SIG-M5 treated with dmso at 0.1 percent for 504 hours (cell line): ENCODE measurements at regions not wholly inside any gene's neighbourhood (a gene's known extent, or its start where the extent isn't known, plus 50 kb on each side); places are given as distances from the start of the nearest gene placed in this dataset.
"Not testable (repeated sequence)": the region's sequence is repeated elsewhere in the genome, so short reads cannot be mapped to it uniquely, and the experiment has no call there.

Experiments
- DNase-seq: peaks from one replicate; lab custom pipeline; 2025; ENCODE audit not compliant: unreplicated experiment; lab: John Stamatoyannopoulos, UW

DNA sequence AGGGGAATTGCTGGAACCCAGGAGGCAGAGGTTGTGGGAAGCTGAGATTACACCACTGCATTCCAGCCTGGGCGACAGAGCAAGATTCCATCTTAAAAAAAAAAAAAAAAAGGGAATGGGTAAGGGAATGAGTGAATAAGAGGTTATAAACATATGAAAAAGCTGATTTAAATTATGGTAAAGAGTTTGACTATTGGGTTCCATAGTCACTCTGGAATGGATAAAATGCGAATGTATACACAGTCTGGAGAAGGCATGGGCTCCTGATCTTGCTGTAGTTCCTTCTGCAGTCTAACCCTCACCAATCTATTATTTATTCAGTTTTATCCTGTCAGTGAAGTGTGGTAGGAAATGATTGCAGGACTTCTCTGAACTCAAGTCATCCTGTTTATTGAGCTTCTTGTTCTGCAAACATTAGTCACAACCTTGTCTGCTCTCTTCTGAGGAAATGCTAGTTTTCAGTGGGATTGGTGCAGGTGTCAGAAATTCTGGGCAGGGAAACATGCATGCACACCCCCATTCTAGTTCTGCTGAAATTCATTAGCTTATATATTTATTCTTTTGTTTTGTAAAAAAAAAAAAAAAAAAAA, 190.9 kb upstream of the CFAP20DC start:
- no peak for DNase-seq

DNA sequence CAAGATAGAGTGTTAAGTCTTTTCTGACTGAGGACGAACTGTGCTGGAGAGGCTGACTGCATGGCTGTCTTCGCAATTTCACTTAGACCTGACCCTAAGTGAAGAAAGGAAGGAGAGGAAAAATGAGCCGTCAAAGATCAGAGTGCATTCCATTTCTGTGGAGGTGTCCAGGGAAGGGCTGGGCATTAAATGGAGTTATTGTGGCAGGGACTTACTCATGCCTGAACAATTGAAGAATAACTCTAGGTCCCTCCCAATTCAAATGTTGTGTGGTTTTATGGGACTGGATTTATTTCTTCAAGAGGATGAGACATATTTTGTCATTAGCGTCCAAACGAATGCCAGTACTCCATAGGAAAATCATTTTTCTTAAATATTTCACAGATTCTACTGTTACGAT, 187.3 kb upstream of the CFAP20DC start:
- no peak for DNase-seq

DNA sequence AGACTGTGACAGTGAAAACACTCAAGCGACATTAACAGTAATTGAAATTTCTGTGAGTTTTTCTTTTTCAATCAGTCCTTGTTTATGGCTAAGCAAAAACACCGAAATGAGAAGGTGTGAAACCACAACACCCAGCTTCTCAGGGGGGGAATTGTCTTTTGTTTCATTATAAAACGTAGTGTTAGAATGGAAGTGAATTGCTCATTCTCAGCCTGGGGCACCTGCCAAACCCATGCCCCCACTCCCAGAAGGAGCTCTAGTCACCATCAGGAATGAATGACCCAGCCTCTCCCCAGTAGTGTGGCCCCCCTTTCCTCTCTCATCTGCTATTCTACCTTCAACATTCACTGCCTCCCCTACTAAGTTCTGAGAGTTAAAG, 185.8 kb upstream of the CFAP20DC start:
- DNase-seq = no peak

DNA sequence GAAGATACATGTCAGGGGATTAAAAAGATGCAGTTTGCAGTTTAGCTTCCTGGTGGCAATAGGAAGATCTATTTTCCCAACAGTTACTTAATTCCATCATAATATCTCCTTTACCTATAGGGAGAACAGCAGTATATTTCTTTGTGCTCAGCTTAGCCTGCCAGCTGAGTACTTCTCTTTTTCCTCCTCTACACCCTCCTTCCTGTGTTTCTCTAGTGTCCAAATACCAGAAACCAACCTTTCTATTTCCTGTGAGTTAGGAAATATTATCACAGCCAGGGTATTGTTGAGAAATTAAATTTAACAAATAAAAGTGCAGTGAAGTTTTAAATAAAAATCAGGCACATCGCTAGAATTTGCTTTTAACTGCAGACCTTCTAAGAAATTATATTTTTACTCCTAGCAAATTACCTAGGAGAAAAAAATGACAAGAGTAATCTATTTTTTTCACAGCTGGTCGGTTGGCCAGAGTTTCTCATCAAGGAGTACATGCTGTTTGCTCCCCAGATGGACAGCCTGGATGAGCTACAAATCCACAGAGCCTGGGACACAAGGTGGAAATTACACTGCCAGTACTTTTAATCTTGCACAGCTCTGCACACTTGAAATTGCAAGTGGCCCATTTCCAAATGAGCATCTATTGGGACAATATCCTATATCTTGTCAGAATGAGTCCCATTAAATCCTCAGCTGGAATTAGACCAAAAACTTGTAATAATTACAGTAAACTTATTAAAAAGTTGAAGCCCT, 185.2 kb upstream of the CFAP20DC start:
- no peak for DNase-seq

DNA sequence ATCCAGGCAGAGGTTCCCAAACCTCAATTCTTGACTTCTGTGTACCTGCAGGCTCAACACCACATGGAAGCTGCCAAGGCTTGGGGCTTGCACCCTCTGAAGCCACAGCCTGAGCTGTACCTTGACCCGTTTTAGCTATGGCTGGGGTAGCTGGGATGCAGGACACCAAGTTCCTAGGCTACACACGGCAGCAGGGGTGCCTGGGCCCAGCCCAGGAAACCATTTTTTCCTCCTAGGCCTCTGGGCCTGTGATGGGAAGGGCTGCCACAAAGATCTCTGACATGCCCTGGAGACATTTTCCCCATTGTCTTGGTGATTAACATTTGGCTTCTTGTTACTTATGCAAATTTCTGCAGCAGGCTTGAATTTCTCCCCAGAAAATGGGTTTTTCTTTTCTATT, 180.6 kb upstream of the CFAP20DC start:
- not testable (repeated sequence) for DNase-seq

DNA sequence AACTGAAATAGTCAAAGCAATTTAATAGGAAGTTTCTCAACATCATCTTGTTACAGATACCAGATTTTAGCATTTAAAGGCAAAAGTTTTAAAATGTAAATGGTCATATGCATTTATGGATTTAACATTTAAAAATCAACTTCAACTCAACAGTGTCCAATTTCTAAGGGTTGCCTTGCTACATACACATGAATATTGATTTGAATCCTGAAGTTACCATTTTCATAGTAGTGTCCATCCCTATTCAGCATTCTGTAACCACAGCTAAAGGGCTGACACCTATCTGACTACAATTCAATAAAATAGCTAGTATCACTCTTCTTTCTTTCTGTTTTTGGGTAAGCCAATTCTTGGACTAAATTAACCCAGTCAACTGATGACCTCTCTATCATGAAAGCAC, 164.0 kb upstream of the CFAP20DC start:
- DNase-seq = no peak

DNA sequence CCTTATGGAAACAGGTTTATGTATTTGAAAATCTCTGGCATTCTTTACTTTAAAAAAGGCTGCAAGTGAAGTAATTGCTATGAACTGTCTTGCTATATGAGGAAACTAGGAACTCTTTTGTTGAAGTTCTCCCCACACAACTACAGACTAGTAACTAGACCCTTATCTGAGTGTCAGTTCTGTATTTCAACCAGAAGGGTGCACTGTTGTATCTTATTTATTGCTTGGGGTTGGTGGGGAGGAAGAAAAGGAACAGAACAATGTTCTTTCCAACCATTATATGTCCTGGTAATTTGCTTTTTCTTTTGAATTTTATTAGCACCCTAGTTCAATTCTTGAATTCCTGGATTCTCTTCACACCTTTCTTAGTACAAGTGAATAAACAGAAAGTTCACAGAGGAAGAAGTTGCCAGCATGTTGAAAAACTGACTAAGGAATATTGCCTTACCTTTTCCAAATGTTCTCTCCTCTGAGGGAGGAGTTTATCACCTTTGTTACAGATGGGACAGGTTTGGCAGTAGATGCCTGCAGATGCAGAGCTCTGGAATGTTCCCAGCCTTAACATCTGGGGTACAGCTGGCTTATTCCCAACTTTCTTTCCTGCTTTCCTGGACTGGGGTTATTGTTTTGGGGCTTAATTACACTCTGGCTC, 162.4 kb upstream of the CFAP20DC start:
- peak; percentile 48 for DNase-seq

DNA sequence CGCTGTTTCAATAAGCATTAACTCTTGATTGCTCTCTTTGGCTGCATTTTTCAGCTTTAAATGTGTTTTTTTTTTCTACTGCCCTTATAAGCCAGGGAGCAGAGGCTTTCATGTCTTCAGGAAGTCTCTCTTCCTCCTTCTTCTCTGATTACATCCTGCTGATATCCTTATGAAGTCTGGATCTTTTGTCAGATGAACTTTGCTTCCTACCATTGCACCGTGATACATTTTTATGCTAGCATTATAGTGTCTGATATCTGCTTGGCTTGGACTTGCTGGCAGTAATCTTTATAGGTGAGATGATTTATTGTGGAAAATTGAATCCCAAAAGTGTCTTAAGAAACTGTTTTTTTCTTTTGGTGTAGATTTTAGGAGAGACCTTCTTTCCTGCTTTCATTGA, 160.4 kb upstream of the CFAP20DC start:
- no peak for DNase-seq

DNA sequence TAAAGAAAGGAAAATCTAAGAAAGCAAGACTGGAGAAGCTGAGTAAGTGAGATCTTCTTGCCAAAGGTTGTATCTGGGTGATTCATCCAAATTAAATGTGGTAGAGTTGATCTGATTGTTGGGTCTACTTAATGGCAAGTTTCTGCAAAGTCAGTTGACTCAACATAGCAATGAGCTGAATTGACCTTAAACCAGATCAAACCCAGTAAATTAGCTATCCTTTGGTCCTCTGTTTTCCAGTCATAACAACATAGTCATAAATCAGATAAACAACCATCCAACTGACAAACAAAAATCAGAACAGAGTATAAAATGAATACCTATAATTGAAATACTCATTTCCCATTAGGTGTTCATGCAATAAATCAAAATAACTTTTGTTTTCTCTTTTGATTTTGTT, 142.6 kb upstream of the CFAP20DC start:
- no peak for DNase-seq

DNA sequence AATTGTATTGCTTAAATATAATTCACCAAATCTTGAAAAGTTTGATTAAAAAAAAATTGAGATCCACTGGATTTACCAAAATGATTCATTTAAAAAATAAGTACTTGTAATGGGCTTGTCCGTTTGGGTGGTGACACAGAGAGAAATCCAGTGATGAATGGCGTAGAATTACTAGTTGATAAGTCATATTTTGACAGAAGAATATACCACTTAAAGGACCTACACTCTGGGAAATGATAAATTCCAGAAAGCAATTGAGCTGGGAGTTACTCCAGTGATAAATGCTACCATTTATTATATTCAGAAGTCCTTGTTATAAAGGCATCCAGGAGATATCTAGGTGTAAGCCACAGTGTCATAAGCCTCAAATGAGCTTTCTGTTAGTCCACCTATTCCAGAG, 141.8 kb upstream of the CFAP20DC start:
- DNase-seq = no peak

DNA sequence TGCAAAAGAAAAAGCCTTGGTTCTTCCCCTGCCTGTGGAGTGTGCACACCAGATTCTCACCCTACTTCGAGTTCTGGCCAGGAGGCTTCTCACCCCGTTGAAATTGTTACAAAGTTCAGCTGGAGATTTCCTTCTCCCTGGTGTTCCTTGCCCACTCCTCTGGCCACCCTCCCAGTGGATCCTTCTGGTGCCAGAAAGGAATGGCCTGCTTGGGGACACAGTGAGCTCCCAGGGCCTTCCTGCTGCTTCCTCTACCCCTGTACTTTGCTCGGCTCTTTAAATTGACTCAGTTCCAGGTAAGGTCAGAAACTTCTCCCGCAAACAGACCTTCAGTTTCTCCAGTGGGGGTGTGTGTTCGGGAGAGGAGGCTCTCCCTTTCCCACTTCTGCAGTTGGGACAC, 140.1 kb upstream of the CFAP20DC start:
- no peak for DNase-seq

DNA sequence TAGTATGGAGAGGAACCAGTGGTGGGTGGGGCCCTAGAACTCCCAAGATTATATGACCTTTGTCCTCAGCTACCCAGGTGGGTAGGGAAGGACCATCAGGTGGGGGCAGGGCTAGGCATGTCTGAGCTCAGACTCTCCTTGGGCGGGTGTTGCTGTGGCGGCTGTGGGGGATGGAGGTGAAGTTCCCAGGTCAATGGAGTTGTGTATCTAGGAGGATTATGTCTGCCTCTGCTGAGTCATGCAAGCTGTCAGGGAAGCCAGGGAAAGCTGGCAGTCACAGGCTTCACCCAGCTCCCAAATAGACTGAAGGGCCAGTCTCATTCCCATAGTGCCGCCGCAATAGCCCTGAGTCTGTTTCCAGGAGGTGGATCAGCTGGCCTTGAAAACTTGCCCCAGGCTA, 139.7 kb upstream of the CFAP20DC start:
- no peak for DNase-seq

DNA sequence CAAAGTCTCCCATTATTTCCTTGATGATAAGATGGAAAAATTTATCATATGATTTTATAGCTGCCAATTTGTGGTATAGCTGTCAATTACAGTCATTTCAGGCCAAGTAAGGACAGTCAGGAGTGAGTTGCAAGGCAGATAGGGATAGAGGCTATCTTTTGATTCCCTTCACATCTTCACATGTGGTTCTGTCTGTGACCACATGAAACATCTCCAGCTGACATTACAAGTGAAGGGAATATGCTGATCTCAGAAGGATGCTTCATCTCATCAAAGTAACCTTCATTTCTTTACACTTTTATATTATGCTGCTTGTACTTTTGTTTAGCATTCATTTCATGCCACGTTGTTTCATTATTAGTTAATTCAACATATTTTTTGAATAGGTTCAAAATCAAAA, 136.9 kb upstream of the CFAP20DC start:
- no peak for DNase-seq

DNA sequence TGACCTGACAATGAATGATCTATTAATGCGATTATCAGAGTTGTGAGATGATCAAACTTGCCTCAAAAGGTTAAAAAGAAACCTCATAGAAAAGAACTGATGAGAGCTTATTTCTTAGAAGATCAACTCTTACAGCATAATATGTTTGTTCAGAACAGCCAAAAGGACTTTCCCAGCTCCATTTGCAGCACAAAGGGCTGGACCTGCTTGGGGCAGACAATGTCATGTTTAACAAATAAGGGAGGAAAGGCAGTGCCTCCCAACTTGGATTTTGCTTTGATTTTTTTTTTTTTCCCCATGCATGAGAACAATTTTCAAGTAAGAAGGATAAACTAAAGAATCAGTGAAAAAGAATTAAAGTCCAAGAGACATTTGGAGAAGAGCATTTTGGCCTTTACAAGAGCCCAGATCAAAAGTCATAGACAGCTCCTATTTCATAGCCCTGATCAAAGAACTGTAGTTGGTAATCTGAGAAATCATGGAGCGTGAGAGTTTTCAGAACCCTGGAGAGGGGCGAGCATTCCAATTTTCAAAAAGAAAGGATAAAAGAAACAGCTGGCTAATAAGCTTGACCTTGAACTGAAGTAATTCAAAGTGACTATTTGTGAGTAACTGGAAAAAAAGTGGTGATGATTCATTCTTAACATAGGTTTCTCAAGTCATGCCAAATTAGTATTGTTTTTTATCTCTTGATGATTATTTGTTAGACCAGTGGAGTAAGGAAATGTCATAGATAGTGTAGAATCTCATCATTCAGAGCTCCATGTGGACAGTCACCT, 136.0 kb upstream of the CFAP20DC start:
- DNase-seq = no peak

DNA sequence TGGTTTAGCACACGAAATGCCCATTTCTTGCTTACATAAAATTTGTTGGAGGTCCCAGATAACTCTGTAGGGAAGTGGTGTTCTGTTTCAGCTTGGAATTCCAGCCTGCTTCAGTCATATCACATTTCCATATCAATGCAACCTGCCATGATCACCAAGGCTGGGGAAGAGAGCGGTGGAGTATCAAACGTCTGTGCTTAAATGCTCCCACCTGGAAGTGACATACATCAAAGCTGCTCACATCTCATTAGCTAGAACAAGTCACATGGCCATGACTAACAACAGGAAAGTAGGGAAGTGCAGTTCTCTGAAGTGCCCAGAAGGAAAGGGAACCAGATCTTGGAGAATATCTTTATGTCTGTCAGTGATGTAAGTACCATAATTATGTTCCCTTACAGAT, 130.2 kb upstream of the CFAP20DC start:
- no peak for DNase-seq

DNA sequence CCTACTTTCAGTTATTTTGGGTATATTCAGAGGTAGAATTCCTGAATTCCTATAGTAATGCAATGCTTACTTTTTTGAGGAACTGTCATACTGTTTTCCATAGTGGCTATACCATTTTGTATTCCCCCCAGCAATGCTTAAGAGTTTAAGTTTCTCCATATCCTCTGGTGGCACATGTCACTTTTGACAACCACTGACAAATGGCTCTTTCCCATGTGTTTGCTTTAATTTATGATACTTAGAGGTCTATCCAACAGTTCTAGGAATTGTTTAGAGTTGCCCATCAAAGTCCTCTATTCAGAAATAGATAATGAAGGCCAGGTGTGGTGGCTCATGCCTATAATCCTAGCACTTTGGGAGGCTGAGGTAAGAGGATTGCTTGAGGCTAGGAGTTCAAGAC, 128.9 kb upstream of the CFAP20DC start:
- no peak for DNase-seq

DNA sequence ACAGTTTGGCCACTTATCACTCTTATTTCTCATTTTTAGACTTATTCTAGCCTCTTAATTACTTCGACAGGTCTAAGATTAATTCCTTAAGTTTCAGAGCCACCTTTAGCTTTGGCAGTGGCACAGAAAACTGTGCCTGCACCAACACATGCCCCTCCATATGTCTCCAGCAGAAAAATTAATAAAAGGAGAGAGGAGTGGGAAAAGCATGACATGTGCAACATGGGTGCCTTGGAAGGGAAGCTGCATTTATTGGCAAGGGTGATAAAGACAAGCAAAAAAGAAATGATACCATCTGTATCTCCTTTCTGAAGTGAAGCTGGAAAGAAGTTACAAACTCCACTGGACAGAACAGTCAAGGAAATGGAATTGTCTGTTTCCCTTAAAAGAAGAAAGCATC, 121.7 kb upstream of the CFAP20DC start:
- DNase-seq = no peak

DNA sequence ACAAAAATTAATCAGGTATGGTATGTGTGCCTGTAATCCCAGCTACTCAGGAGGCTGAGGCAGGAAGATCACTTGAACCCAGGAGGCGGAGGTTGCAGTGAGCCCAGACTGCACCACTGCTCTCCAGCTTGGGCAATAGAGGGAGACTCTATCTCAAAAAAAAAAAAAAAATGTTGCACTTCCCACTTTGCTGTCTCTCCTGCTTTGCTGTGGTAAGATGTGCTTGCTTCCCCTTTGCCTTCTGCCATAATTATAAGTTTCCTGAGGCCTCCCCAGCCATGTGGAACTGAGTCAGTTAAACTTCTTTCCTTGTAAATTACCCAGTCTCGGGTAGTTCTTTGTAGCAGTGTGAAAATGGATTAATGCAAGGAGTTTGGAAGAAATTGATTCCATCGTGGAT, 120.3 kb upstream of the CFAP20DC start:
- not testable (repeated sequence) for DNase-seq

DNA sequence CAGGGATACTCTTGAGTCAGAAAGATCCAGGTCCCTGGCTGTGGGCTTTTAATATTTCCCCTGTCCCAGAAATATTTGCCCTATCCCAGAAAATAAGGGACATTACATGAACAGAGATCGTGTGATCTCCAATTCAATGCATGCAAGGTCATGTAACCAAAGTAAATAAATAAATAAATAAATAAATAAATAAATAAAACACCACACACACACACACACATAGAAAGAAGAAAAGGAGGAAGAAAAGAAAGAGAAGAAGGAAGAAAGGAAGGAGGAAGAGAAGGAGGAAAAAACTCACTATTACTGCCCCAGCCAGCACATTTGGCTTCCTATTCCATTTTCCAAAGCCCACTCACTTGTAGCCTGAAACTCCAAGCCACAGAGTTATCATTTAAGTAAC, 117.9 kb upstream of the CFAP20DC start:
- DNase-seq = no peak

DNA sequence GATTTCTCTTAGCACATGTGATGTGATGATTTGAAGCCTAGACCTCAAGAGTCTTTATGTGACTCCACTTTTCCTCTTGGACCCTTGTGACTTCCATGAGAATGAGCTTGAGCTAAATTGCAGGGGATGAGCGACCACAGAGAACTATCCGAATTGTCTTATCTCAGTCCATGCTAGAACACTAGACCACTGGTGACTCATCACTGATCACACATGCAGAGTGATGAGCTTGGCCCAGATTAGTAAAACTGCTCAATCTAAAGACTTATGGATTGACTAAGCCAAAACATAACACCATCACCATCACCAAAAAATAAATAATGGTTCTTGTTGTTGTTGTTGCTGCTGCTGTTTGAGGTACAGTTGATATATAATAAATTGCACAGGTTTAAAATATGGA, 114.1 kb upstream of the CFAP20DC start:
- no peak for DNase-seq

DNA sequence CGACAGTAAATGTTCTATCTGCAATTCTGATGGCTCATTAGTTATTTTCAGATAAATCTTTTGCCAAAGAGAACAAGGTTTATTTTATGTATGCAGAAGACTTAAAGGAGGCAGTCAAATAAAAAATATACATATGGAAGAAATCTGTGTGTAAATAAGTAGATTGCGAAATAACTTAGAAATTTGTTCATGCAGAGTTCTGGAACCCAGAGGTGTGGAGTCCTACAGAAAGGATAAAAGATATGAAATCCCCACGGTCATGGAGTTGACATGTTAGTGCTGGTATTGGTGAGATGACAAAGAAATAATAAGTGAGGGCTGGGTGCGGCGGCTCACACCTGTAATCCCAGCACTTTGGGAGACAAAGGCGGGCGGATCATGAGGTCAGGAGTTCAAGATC, 111.2 kb upstream of the CFAP20DC start:
- no peak for DNase-seq
